Kidney tubule cell (primary cell): ENCODE measurements at regions not wholly inside any gene's neighbourhood (a gene's known extent, or its start where the extent isn't known, plus 50 kb on each side); places are given as distances from the start of the nearest gene placed in this dataset.

Experiments used
- DNase-seq: peaks from one replicate; pipeline ENCODE4 v3.0.0-alpha.2; 2018; ENCODE audit warnings: low spot score

- DNase-seq = no peak
Observed at GRCh38 chr5:81914696-81915095, 57.1 kb upstream of the ATG10 start.

GRCh38 chr5:81912933-81913332, 58.9 kb upstream of the ATG10 start:
- no peak for DNase-seq

GRCh38 chr5:81909677-81910076, 62.1 kb upstream of the ATG10 start:
- DNase-seq = no peak

GRCh38 chr5:81908771-81909170, 63.1 kb upstream of the ATG10 start:
- DNase-seq = no peak

GRCh38 chr5:81908044-81908443, 63.8 kb upstream of the ATG10 start:
- no peak for DNase-seq

GRCh38 chr5:81907012-81907635, 64.7 kb upstream of the ATG10 start:
- no peak for DNase-seq

- DNase-seq = no peak
Observed at GRCh38 chr5:81906086-81906485, 65.7 kb upstream of the ATG10 start.

GRCh38 chr5:81904861-81905260, 67.0 kb upstream of the ATG10 start:
- peak; percentile 37 for DNase-seq

GRCh38 chr5:81904166-81904565, 67.7 kb upstream of the ATG10 start:
- no peak for DNase-seq

- no peak for DNase-seq
Observed at GRCh38 chr5:81901586-81901985, 70.2 kb upstream of the ATG10 start.

- DNase-seq = no peak
Observed at GRCh38 chr5:81899123-81899522, 72.7 kb upstream of the ATG10 start.

GRCh38 chr5:81898403-81898802, 73.4 kb upstream of the ATG10 start:
- DNase-seq = no peak

- no peak for DNase-seq
Observed at GRCh38 chr5:81896764-81897163, 75.1 kb upstream of the ATG10 start.

- no peak for DNase-seq
Observed at GRCh38 chr5:81895307-81895706, 76.5 kb upstream of the ATG10 start.

GRCh38 chr5:81893961-81894360, 77.9 kb upstream of the ATG10 start:
- no peak for DNase-seq

- DNase-seq = no peak
Observed at GRCh38 chr5:81884871-81885270, 87.0 kb upstream of the ATG10 start.

- DNase-seq = no peak
Observed at GRCh38 chr5:81883371-81883770, 88.5 kb upstream of the ATG10 start.

GRCh38 chr5:81881595-81881994, 90.2 kb upstream of the ATG10 start:
- DNase-seq = no peak

- DNase-seq = no peak
Observed at GRCh38 chr5:81879936-81880335, 91.9 kb upstream of the ATG10 start.

GRCh38 chr5:81878333-81878732, 93.5 kb upstream of the ATG10 start:
- peak; percentile 50 for DNase-seq

GRCh38 chr5:81866994-81867393, 104.8 kb upstream of the ATG10 start:
- DNase-seq = no peak

- no peak for DNase-seq
Observed at GRCh38 chr5:81860778-81861177, 109.9 kb upstream of the SSBP2 start.

GRCh38 chr5:81859624-81860023, 108.7 kb upstream of the SSBP2 start:
- no peak for DNase-seq
